ENCODE measurements at regions not wholly inside any gene's neighbourhood (a gene's known extent, or its start where the extent isn't known, plus 50 kb on each side); places are given as distances from the start of the nearest gene placed in this dataset.

DNA sequence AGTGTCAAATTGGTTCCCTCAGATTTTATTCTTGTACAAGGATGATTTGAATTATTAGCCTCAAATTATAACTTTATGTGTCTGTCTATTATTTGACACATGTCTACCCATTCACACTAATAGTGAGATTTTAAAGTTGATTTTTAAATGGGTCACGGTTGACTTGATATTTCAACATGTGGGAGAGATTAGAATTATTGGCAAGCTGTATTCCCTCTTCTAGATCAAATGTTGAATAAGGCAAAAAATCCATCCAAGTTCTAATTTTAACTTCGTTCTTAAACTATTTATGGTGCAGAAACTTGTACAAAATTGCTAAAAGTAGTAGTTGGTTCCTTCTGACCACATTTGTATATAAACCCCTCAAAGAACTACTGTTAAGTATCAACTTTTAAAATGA is 1498.0 kb downstream of the STIM2 start:
- TF ChIP-seq, protein P1, sequence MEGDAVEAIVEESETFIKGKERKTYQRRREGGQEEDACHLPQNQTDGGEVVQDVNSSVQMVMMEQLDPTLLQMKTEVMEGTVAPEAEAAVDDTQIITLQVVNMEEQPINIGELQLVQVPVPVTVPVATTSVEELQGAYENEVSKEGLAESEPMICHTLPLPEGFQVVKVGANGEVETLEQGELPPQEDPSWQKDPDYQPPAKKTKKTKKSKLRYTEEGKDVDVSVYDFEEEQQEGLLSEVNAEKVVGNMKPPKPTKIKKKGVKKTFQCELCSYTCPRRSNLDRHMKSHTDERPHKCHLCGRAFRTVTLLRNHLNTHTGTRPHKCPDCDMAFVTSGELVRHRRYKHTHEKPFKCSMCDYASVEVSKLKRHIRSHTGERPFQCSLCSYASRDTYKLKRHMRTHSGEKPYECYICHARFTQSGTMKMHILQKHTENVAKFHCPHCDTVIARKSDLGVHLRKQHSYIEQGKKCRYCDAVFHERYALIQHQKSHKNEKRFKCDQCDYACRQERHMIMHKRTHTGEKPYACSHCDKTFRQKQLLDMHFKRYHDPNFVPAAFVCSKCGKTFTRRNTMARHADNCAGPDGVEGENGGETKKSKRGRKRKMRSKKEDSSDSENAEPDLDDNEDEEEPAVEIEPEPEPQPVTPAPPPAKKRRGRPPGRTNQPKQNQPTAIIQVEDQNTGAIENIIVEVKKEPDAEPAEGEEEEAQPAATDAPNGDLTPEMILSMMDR (IDR thresholded peaks at IDR 0.05): no peak
- no peak for TF ChIP-seq ZFX (IDR thresholded peaks at IDR 0.05; ENCODE audit: borderline replicate concordance)
